ENCODE measurements at regions not wholly inside any gene's neighbourhood (a gene's known extent, or its start where the extent isn't known, plus 50 kb on each side); places are given as distances from the start of the nearest gene placed in this dataset.

- Mint-ChIP-seq H3K9me3 (ENCODE audit: low read depth) (peaks cover 4% of the 10 kb centered on the region), H3K36me3 (ENCODE audit: insufficient read depth) (no peaks in the 10 kb centered on the region), H3K4me1 (ENCODE audit: low read depth) (no peaks in the 10 kb centered on the region), H3K27ac (no peak overlapping the region), H3K27me3 (no peaks in the 10 kb centered on the region), H3K4me3 (ENCODE audit: low read depth) (no peak overlapping the region)
- no peak for DNase-seq (ENCODE audit: low spot score, unreplicated experiment)
- TF ChIP-seq CTCF (IDR thresholded peaks at IDR 0.05; ENCODE audit: unreplicated experiment): no peak
Measured at GRCh38 chr6:88490195-88490907, 324.2 kb upstream of the CNR1 start.

DNA sequence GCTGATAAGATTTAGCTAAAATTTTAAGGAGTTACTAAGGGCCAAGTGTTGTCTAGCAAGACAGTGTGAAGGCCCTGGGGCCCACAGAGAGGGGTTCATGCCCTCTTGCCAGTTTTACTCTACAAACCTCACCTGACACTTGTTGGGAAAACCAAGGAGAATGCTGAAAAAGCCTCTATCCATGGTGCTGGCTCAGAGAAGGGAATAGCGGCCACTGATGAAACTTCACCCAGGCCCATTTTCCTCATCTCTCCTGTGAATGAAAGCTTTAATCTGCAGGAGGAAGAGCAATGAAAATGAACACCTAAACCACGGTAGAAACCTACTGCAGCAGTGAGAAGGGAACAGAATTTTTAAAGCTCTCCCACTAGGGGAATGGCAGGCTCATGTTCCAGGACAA lies 317.3 kb upstream of the CNR1 start:
- no peak overlapping the region for H3K27ac Mint-ChIP-seq
- no peak for TF ChIP-seq CTCF (IDR thresholded peaks at IDR 0.05; ENCODE audit: unreplicated experiment)
- peaks cover 9% of the 10 kb centered on the region for H3K9me3 Mint-ChIP-seq (ENCODE audit: low read depth)
- no peak overlapping the region for H3K4me3 Mint-ChIP-seq (ENCODE audit: low read depth)
- no peak for DNase-seq (ENCODE audit: low spot score, unreplicated experiment)
- no peaks in the 10 kb centered on the region for H3K27me3 Mint-ChIP-seq
- H3K36me3 Mint-ChIP-seq (ENCODE audit: insufficient read depth): no peaks in the 10 kb centered on the region
- no peaks in the 10 kb centered on the region for H3K4me1 Mint-ChIP-seq (ENCODE audit: low read depth)

DNA sequence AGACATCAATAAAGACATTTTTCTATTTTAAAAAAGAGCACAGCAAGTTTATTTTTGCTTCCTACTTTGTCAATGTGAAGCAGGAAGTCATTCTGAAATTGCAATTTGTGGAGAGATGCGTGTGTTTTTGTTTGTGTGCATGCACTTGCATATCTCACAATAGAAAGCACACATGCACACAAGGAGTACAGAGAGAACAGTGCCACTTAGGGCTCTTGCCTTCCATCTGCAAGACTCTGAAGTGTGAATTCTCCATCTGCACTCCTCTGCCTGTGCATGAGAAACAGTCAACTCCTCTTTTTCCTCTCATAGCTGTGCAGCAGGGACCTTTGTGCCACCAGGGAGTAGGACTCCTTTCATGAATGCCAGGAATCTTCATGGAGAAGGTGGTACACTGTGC lies 316.3 kb upstream of the CNR1 start:
- Mint-ChIP-seq H3K27ac (no peak overlapping the region), H3K9me3 (ENCODE audit: low read depth) (peaks cover 7% of the 10 kb centered on the region)
- TF ChIP-seq CTCF (IDR thresholded peaks at IDR 0.05; ENCODE audit: unreplicated experiment): no peak

GRCh38 chr6:88481519-88481918 lies 315.4 kb upstream of the CNR1 start:
- DNase-seq (ENCODE audit: low spot score, unreplicated experiment): no peak
- Mint-ChIP-seq H3K27me3 (no peaks in the 10 kb centered on the region), H3K4me1 (ENCODE audit: low read depth) (no peaks in the 10 kb centered on the region), H3K36me3 (ENCODE audit: insufficient read depth) (no peaks in the 10 kb centered on the region), H3K27ac (no peak overlapping the region), H3K9me3 (ENCODE audit: low read depth) (peaks cover 7% of the 10 kb centered on the region), H3K4me3 (ENCODE audit: low read depth) (no peak overlapping the region)
- no peak for TF ChIP-seq CTCF (IDR thresholded peaks at IDR 0.05; ENCODE audit: unreplicated experiment)

More for the DNA sequence above, 316.3 kb upstream of the CNR1 start:
- H3K36me3 Mint-ChIP-seq (ENCODE audit: insufficient read depth): no peaks in the 10 kb centered on the region
- no peak overlapping the region for H3K4me3 Mint-ChIP-seq (ENCODE audit: low read depth)
- no peak for DNase-seq (ENCODE audit: low spot score, unreplicated experiment)
- no peaks in the 10 kb centered on the region for H3K27me3 Mint-ChIP-seq
- no peaks in the 10 kb centered on the region for H3K4me1 Mint-ChIP-seq (ENCODE audit: low read depth)

- H3K9me3 Mint-ChIP-seq (ENCODE audit: low read depth): peaks cover 7% of the 10 kb centered on the region
- H3K4me3 Mint-ChIP-seq (ENCODE audit: low read depth): no peak overlapping the region
- DNase-seq (ENCODE audit: low spot score, unreplicated experiment): no peak
- TF ChIP-seq CTCF (IDR thresholded peaks at IDR 0.05; ENCODE audit: unreplicated experiment): no peak
- no peaks in the 10 kb centered on the region for H3K27me3 Mint-ChIP-seq
- H3K4me1 Mint-ChIP-seq (ENCODE audit: low read depth): no peaks in the 10 kb centered on the region
- H3K27ac Mint-ChIP-seq: no peak overlapping the region
- H3K36me3 Mint-ChIP-seq (ENCODE audit: insufficient read depth): no peaks in the 10 kb centered on the region
Measured at GRCh38 chr6:88480816-88481215, 314.7 kb upstream of the CNR1 start.
